Mucosa of descending colon (tissue), 3 donors: ENCODE measurements at regions not wholly inside any gene's neighbourhood (a gene's known extent, or its start where the extent isn't known, plus 50 kb on each side); places are given as distances from the start of the nearest gene placed in this dataset.

Experiments
- ATAC-seq: fragments of 200-7000 bp; cut with Tn5 transposase; one replicate; pipeline ENCODE4 v1.9.1; 2020; ENCODE audit warnings: mild to moderate bottlenecking, moderate library complexity
- DNase-seq, 3 donors: peaks; one replicate each; pipeline ENCODE4 v3.0.0-alpha.2; 2020
- H3K36me3 ChIP-seq: fragments of 200-600 bp; one replicate; pipeline ENCODE4 v1.8.0; 2021; ENCODE audit warnings: low read depth, mild to moderate bottlenecking
- H3K4me1 ChIP-seq: fragments of 200-600 bp; one replicate; pipeline ENCODE4 v1.8.0; 2021; ENCODE audit warnings: low read depth, mild to moderate bottlenecking
- H3K4me3 ChIP-seq: fragments of 200-600 bp; one replicate; pipeline ENCODE4 v1.8.0; 2021; ENCODE audit warnings: mild to moderate bottlenecking
- H3K9me3 ChIP-seq: fragments of 200-600 bp; one replicate; pipeline ENCODE4 v1.8.0; 2021; ENCODE audit warnings: mild to moderate bottlenecking
- intact Hi-C, 2 donors: fragments of 100-400 bp; cut with DNase I in 1 of 2; cut with micrococcal nuclease in 1 of 2; formaldehyde crosslinking; loops; one replicate each; pipeline versions ENCODE4 v1.11.0 to v1.11.1; 2022; cut with DNase I, micrococcal nuclease
- TF ChIP-seq, protein P1 (sequence below): fragments of 200-600 bp; IDR thresholded peaks from one replicate; pipeline ENCODE4 v1.8.0; 2022; ENCODE audit warnings: antibody characterized with exemption, mild to moderate bottlenecking
- donor health status: DM: no; HTN: no; CAD: no; lungs with moderate emphysema.
- donor health status: DM: no; HTN: no; CAD: no.
- donor health status: DM: no; HTN: yes; CAD: no.

DNA sequence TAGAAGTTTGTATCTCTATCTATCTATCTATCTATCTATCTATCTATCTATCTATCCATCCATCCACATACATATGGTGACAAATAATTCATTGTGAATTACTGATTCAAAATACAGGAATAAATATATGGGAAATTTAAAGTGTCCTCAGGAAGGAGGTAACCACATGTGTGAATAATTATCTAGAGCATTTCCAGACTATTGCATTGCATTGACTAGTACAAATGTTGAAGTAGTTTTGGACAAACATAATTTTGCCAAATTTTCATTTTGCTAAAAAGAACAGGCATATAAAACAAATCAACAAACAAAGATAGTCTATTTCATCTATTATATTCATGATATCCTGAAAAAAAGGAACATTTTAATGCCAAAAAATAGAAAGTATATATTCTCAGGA is 192.7 kb downstream of the UTRN start:
- intact Hi-C loops: no loop called here
- TF ChIP-seq, protein P1, sequence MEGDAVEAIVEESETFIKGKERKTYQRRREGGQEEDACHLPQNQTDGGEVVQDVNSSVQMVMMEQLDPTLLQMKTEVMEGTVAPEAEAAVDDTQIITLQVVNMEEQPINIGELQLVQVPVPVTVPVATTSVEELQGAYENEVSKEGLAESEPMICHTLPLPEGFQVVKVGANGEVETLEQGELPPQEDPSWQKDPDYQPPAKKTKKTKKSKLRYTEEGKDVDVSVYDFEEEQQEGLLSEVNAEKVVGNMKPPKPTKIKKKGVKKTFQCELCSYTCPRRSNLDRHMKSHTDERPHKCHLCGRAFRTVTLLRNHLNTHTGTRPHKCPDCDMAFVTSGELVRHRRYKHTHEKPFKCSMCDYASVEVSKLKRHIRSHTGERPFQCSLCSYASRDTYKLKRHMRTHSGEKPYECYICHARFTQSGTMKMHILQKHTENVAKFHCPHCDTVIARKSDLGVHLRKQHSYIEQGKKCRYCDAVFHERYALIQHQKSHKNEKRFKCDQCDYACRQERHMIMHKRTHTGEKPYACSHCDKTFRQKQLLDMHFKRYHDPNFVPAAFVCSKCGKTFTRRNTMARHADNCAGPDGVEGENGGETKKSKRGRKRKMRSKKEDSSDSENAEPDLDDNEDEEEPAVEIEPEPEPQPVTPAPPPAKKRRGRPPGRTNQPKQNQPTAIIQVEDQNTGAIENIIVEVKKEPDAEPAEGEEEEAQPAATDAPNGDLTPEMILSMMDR: no peak

DNA sequence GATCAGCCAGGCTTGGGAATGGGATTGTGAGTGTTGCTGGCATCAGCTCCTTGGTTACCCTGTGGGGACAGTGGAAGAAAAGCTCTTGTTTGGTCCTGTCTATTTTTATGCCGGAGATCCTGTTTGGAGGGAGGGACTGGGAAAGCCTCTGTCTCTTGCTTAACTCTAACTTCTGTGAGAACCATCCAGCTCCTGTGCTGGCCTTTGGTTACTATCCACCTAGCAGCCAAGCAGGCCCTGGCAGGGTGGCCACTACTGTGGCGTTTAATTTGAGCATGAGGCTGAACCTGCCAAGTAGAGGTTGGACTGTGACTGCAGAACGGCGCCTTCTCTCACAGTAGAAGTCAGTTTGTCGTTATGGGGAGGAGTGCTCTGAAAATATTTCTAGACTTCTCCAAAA is 193.3 kb downstream of the UTRN start:
- ATAC-seq (no peak), DNase-seq (no peak)
- TF ChIP-seq, protein P1: no peak
- Histone ChIP-seq H3K4me1 (no peaks in the 10 kb centered on the region), H3K36me3 (no peaks in the 10 kb centered on the region), H3K4me3 (no peak overlapping the region), H3K9me3 (no peaks in the 10 kb centered on the region)
- intact Hi-C loops: no loop called here

More for the DNA sequence above, 192.7 kb downstream of the UTRN start:
- H3K9me3 ChIP-seq: no peaks in the 10 kb centered on the region
- no peak overlapping the region for H3K4me3 ChIP-seq
- ATAC-seq (no peak), DNase-seq (no peak)
- H3K4me1 ChIP-seq: no peaks in the 10 kb centered on the region
- H3K36me3 ChIP-seq: no peaks in the 10 kb centered on the region

DNA sequence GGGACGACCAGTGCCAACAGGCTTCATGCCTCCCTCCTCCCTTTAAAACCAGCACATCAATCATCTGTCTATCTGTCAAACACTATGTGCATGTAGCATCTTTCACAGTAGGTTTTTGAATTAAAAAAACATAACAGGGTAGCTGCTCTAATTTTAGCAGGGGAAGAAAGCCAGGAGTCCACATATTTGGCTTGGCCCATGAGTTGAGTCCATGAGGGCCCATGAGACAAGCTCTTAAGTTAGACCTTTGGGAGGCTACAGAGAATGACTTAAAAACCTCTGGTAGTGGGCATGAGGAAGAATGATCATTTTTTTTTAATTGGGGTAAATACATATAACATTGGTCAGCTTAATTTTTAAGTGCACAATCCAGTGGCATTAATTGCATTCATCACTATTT is 194.9 kb downstream of the UTRN start:
- Histone ChIP-seq H3K4me1 (no peaks in the 10 kb centered on the region), H3K36me3 (no peaks in the 10 kb centered on the region), H3K9me3 (no peaks in the 10 kb centered on the region), H3K4me3 (no peak overlapping the region)
- DNase-seq (no peak), ATAC-seq (no peak)
- intact Hi-C loops: no loop called here
- TF ChIP-seq, protein P1: no peak

DNA sequence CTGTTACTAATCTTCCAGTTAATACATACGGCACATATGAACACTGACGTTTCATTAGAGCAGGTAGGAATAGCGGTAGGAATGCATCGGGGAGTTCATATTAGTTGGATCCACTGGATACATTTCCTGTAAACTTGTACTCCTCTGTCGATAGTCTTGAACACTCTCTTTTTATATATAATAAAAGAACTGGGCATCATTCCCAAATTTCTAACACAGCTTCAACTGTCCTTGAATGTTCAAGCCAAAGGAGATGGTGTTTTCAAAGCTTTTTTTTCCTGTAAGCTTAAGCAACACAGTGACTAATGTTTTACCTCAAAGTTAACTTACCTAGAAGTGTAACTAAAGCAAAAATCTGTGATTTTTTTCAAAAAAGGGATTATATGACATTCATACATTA is 195.3 kb downstream of the UTRN start:
- DNase-seq (no peak), ATAC-seq (no peak)
- intact Hi-C loops: no loop called here
- H3K9me3 ChIP-seq: no peaks in the 10 kb centered on the region
- TF ChIP-seq, protein P1: no peak
- no peak overlapping the region for H3K4me3 ChIP-seq
- no peaks in the 10 kb centered on the region for H3K36me3 ChIP-seq
- H3K4me1 ChIP-seq: no peaks in the 10 kb centered on the region

DNA sequence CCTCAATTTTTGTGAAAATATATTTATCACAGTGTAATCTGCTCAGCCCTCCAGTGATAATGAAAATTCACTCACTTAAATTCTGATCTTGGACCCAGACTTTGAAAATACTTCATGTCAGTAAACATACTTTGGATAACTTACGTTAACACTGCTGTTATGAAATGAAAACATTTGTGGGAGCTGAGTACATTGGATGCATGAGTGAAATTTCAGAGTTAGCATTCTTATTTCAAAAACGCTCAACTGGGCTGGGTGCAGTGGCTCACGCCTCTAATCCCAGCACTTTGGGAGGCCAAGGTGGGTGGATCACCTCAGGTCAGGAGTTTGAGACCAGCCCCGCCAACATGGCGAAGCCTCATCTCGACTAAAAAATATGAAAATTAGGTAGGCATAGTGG is 196.4 kb downstream of the UTRN start:
- TF ChIP-seq, protein P1: no peak
- no peaks in the 10 kb centered on the region for H3K36me3 ChIP-seq

DNA sequence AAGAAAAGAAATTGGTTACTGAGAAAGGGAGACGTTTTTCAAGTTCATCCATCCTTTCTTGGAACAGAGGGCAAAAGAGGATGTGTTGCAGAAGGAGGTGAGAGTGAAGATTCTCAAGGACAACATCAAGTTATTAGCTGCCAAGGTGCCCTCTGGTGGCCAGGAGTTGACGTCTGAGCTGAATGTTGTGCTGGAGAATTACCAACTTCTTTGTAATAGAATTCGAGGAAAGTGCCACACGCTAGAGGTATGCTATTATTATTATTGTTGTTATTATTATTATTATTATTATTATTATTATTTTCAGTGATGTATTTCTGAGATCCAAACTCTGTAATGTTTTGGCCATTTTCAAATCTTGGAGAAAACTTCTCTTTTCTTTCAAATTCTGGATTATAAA is 197.0 kb downstream of the UTRN start:
- Histone ChIP-seq H3K9me3 (no peaks in the 10 kb centered on the region), H3K4me1 (no peaks in the 10 kb centered on the region), H3K4me3 (no peak overlapping the region), H3K36me3 (no peaks in the 10 kb centered on the region)
- DNase-seq (peak in 2 of 3 donors; percentile 82 to 94), ATAC-seq (peak; percentile 82)
- TF ChIP-seq, protein P1: peak; percentile 39
- intact Hi-C loops: loop anchor here in 1 of 2 donors (2.0 kb wide), 1 partner anchor 377 kb away; no protein-coding TSS in a partner anchor

More for the DNA sequence above, 196.4 kb downstream of the UTRN start:
- H3K4me3 ChIP-seq: no peak overlapping the region
- intact Hi-C loops: no loop called here
- DNase-seq (no peak), ATAC-seq (no peak)
- no peaks in the 10 kb centered on the region for H3K4me1 ChIP-seq
- no peaks in the 10 kb centered on the region for H3K9me3 ChIP-seq
